Retina (tissue), 1 donor: ENCODE measurements at regions not wholly inside any gene's neighbourhood (a gene's known extent, or its start where the extent isn't known, plus 50 kb on each side); places are given as distances from the start of the nearest gene placed in this dataset.

ENCODE experiments used
- DNase-seq: peaks from one replicate; pipeline ENCODE4 v3.0.0-alpha.2; 2016

DNA sequence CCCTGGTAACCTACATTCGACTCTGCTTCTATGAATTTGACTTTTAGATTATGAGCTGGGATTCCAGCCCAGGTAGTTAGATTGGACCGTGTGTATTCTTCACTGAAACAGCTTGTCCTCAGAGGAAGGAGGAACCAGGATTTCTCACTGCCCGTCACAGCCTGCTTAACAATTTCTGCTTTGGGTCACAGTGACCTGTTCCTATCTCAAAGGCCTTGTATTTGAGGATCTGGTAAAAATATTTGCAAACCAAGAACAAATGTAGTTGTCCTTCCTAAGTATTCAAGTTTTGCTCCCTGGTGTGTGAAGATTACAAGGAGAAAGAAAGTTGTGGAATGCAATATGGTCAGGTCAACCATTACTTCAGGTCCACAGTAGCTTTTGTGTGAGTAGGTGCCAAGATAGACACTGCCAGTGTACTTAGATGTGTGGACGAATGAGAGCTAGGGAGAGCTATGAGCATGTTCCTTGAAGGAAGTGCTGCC, 55.1 kb downstream of the KIF4B start:
- DNase-seq, result no peak

DNA sequence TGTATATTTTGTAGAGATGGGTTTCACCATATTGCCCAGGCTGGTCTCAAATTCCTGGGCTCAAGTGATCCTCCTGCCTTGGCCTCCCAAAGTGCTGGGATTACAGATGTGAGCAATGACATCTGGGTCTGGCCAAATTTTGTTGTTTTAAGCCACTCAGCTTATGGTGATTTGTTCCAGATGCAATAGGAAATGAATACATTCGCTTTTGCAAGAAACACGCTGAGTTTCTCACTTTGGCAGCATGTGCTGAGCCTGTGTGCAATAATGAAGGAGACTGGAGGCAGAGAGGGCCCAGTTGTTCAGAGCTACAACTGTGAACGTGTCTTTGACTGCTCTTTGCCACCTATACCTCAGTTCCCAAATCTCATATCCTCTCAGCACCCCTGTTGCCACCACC, 56.4 kb downstream of the KIF4B start:
- no peak for DNase-seq

DNA sequence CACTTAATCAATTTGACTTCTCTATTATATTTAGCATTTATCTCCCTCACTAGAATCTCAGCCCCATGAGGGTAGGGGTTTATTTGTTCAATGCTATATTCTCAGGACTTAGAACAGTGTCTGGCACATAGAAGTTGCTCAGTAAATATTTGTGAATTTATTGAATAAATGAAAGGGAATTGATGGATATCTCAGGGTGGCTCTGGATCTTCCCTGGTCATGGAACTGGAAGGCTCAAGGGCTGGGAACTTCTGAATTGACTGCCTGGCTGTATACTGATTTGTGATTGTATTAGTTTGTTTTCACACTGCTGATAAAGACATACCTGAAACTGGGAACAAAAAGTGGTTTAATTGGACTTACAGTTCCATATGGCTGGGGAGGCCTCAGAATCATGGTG, 57.2 kb downstream of the KIF4B start:
- no peak for DNase-seq

DNA sequence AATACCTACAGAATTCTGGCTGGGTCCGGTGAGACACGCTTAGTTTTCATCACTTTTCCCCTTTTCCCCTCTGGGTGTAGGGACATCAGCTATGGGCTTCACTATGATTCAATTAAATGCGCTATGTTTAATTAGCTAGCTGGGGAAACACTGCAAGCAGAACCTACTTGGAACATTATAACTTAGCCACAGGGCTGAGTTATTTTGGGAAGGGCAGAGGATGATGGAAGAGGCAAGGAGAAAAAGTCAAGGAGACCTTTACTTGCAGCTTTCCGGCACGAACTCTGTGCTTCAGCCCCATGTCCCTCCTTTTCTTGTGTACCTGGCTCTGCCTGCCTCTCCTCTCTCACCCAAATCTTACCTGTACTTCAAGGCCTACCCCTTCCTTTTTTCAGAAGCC, 62.8 kb downstream of the KIF4B start:
- no peak for DNase-seq

DNA sequence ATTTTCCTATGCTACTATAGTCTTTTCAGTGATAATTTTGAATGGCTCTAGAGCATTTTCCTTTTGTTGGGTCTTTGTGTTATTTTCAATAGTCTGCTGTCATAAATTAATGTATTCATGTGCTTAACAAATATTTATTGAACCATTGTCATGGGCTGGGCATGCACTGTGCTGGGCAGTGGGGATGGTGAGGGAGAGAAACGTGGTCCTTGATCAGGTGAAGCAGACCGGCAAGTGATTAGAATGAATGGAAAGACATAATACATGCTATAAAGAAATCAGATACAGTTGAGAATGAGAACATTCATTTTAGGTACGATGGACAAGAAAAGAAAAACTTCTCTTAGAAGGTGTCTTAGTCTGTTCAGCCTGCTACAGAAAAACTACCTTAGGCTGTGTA, 66.1 kb downstream of the KIF4B start:
- DNase-seq, result no peak

GRCh38 chr5:155080721-155081120, 67.2 kb downstream of the KIF4B start:
- no peak for DNase-seq

GRCh38 chr5:155081618-155082017, 68.1 kb downstream of the KIF4B start:
- no peak for DNase-seq

- no peak for DNase-seq
Measured at GRCh38 chr5:155082401-155082800, 68.8 kb downstream of the KIF4B start.

GRCh38 chr5:155085282-155085989, 71.9 kb downstream of the KIF4B start:
- DNase-seq, result no peak

- DNase-seq, result no peak
Measured at GRCh38 chr5:155087036-155087435, 73.5 kb downstream of the KIF4B start.

DNA sequence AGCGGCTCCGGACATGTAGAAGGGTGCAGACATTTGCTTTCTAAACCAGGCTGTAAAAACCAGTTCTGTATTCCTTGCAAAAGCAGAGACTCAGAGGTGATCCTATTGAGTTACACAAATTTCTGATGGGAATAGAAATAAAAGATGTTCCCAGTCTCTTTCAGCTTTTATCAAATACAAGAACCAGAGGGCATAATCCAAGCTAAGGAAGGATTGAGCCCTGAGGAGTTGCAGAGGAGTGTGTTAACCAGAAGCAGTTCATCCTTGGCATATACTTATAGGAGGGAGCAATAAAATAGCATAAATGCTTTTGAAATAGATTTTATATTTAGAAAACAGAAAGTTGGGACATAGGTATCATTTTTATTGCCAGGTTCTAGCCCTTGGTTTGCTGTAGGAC, 75.3 kb downstream of the KIF4B start:
- DNase-seq, result no peak

DNA sequence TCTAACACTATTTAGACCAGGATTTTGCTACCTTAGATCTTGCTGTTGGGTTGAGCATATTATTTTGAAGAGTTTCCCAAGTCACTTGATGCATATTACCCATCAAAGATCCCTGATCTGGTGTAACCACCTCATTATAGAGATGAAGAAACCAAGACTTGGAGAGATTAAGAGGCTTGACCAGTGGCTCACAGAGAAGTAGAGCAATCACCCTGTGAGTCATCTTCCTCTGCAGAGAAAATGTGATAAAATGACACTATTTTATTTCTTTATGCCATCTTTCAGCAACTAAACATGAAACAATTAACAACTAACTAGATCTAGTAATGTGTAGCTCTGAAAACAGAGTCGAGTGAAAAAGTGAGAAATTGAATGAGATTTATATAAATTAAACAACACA, 76.1 kb downstream of the KIF4B start:
- no peak for DNase-seq

- no peak for DNase-seq
Measured at GRCh38 chr5:155091063-155091648, 77.6 kb downstream of the KIF4B start.

- no peak for DNase-seq
Measured at GRCh38 chr5:155091768-155092717, 78.5 kb downstream of the KIF4B start.

DNA sequence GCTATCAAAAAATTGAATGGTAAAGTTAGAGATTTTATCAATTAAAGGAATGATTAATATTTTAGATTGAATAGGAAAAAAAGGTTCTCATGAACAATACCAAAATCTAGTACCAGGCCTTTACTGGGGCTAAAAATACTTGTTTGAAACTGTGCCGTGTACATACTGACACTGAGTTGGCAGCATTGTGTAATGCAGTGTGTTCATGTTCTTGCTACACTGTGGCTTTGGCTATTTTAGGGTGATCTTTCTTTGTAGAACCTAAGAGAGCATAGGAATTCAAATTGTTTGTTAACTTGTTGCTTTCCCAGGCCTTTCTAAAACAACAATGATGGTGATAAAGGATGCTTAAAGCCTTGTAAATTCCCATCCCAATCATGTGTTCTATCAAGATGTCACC, 80.9 kb downstream of the KIF4B start:
- DNase-seq, result no peak

DNA sequence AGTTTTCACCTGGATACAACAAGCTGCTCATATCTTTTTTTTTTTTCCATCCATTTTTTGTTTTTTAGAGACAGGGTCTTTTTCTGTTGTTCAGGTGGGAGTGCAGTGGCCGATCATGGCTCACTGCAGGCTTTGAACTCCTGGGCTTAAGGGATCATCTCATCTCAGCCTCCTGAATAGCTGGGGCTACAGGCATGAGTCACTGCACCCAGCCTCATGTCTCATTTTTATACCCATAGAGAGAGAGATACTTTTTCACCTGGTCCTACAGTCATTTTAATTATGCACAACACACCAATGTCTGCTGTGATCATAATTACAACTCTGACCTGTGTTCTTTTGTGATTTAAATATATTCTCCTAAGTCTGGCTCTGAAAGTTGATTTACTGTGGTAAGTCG, 84.4 kb downstream of the KIF4B start:
- DNase-seq, result no peak

DNA sequence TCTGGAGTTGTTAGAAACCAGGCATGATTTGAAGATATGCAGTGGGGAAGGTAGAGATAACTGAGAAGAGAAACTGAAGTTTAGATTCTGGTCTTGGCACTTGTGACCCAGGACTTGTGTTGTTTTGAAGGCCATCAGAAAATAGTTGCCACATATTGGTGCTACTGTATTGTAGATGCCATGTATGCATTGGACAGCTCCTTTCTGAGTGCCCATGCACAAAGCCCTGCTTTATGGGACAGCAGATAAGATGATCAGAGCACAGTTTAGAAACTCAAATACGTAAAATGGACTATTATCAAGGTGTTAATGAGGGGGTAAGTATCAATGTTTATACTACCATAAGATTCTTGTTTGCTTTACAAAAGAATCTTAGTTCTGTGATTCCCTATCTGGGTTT, 84.9 kb downstream of the KIF4B start:
- no peak for DNase-seq

GRCh38 chr5:155101697-155102096, 88.1 kb downstream of the KIF4B start:
- no peak for DNase-seq

GRCh38 chr5:155103146-155103545, 89.6 kb downstream of the KIF4B start:
- DNase-seq, result peak; percentile 49

DNA sequence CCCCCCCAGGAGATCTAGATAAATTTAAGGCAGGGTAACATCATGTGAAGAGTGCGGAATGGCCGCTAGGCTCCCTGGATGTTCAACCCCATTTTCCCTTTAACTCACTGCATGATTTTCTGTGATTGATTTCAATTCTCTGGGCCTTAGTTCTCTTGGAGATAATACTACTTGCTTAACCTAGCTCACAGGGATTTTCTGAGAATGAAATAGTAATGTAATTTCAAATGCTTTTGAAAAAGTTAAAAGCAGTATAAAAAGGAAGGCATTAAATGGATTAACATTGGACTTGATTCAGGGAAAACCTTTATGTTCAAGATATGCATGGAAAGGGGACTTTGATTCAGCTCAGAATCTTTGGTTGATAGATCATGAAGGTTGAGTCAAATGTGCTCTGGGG, 90.9 kb downstream of the KIF4B start:
- DNase-seq, result no peak

GRCh38 chr5:155106221-155106620, 92.7 kb downstream of the KIF4B start:
- no peak for DNase-seq

DNA sequence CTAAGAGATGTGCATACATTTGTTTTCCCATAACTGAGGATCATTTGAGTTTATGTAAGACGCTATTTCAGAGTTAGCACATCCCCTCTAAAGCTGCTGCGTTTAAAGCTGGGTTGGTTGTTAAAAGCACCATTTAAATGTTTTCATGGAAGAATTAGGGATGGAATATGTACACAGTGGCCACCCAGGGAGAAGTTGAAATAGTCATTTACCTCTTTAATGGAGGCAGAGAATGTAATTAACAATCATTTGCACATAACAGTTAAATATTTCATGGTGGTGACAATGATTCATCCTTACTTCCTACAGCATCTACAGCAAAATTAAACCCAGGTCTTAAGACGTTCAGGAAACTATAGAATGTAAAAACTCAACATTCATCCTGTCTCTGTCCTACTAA, 100.3 kb downstream of the KIF4B start:
- no peak for DNase-seq

DNA sequence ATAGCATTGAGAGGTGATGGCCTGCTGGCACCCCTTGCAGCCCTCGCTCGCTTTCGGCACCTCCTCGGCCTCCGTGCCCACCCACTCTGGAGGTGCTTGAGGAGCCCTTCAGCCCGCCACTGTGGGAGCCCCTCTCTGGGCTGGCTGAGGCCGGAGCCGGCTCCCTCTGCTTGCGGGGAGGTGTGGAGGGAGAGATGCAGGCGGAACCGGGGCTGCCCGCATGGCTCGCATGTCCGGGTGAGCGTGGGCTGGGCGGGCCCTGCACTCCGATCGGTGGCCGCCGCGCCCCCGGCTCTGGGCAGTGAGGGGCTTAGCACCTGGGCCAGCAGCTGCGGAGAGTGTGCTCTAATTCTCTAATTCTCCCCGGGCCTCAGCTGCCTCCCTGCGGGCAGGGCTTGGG, 101.1 kb downstream of the KIF4B start:
- no peak for DNase-seq
